Neural cell (in vitro differentiated cells): ENCODE measurements at regions not wholly inside any gene's neighbourhood (a gene's known extent, or its start where the extent isn't known, plus 50 kb on each side); places are given as distances from the start of the nearest gene placed in this dataset.

Source experiments
- H2AFZ ChIP-seq: fragments of 200-600, 300-800 bp; sonication (generic), shearing (Covaris generic); 2 replicates; pipeline ENCODE4 v1.6.0; 2014; ENCODE audit warnings: low read depth, mild to moderate bottlenecking, antibody characterized with exemption, low read length, moderate library complexity
- H3F3A ChIP-seq: fragments of 200-600 bp; shearing (Covaris generic); 2 replicates; pipeline ENCODE4 v1.6.1; 2016; ENCODE audit warnings: mild to moderate bottlenecking, moderate library complexity, mixed read lengths, antibody characterized with exemption, low read length; ENCODE audit not compliant: insufficient read depth, poor library complexity, severe bottlenecking
- H3K27ac ChIP-seq: fragments of 200-600, 300-800 bp; sonication (generic), shearing (Covaris generic); 2 replicates; pipeline ENCODE4 v1.5.1; 2014; ENCODE audit warnings: mild to moderate bottlenecking, low read length, moderate library complexity
- H3K27me3 ChIP-seq: fragments of 300-800, 200-600 bp; sonication (generic), shearing (Covaris generic); 2 replicates; pipeline ENCODE4 v1.6.0; 2014; ENCODE audit warnings: mild to moderate bottlenecking, low read depth, low read length, moderate library complexity; ENCODE audit not compliant: insufficient read depth
- H3K36me3 ChIP-seq: fragments of 300-800, 200-600 bp; sonication (generic), shearing (Covaris generic); 2 replicates; pipeline ENCODE4 v1.5.1; 2014; ENCODE audit warnings: mild to moderate bottlenecking, antibody characterized with exemption, low read length, moderate library complexity; ENCODE audit not compliant: insufficient read depth
- H3K4me2 ChIP-seq: fragments of 300-800, 200-600 bp; sonication (generic), shearing (Covaris generic); 2 replicates; pipeline ENCODE4 v1.6.0; 2014; ENCODE audit warnings: mild to moderate bottlenecking, low read length
- H3K4me3 ChIP-seq: fragments of 300-800, 200-600 bp; sonication (generic), shearing (Covaris generic); 2 replicates; pipeline ENCODE4 v1.5.1; 2014; ENCODE audit warnings: mild to moderate bottlenecking, low read length, moderate library complexity
- H3K79me2 ChIP-seq: fragments of 200-600 bp; shearing (Covaris generic); replicated peaks from 2 replicates; pipeline ENCODE4 v1.6.0; 2014; ENCODE audit warnings: mild to moderate bottlenecking, low read length, moderate library complexity; ENCODE audit not compliant: insufficient read depth
- H3K9ac ChIP-seq: fragments of 300-800, 200-600 bp; sonication (generic), shearing (Covaris generic); 2 replicates; pipeline ENCODE4 v1.6.1; 2016; ENCODE audit warnings: mild to moderate bottlenecking, low read length, mixed read lengths
- H3K9me2 ChIP-seq: fragments of 200-600 bp; shearing (Covaris generic); 2 replicates; pipeline ENCODE4 v1.6.1; 2016; ENCODE audit warnings: mild to moderate bottlenecking, low read length, mixed read lengths; ENCODE audit not compliant: insufficient read depth
- H3K9me3 ChIP-seq: fragments of 200-600, 300-800 bp; sonication (generic), shearing (Covaris generic); 2 replicates; pipeline ENCODE4 v1.6.1; 2016; ENCODE audit warnings: mild to moderate bottlenecking, mixed run types, low read length, moderate library complexity, mixed read lengths
- H4K20me1 ChIP-seq: fragments of 200-600 bp; shearing (Covaris generic); 2 replicates; pipeline ENCODE4 v1.6.1; 2016; ENCODE audit warnings: mild to moderate bottlenecking, mixed run types; ENCODE audit not compliant: insufficient read depth
- CTCF ChIP-seq: fragments of 450-650 bp; IDR thresholded peaks from 2 replicates; pipeline ENCODE4 v1.5.1; 2014; ENCODE audit warnings: antibody characterized with exemption, mild to moderate bottlenecking, moderate library complexity; ENCODE audit not compliant: poor library complexity, severe bottlenecking
- EP300 ChIP-seq: fragments of 450-650 bp; conservative IDR thresholded peaks from 2 replicates; pipeline ENCODE4 v1.6.1; 2014; ENCODE audit warnings: antibody characterized with exemption, mild to moderate bottlenecking, moderate library complexity; ENCODE audit not compliant: poor library complexity, severe bottlenecking
- EZH2 ChIP-seq: fragments of 200-600, 300-800 bp; shearing (Covaris generic), sonication (generic); IDR thresholded peaks from 2 replicates; pipeline ENCODE4 v1.6.1; 2014; ENCODE audit warnings: antibody characterized with exemption, low read length, borderline replicate concordance, mild to moderate bottlenecking; ENCODE audit not compliant: insufficient read depth, poor library complexity, severe bottlenecking
- MXI1 ChIP-seq: fragments of 450-650 bp; conservative IDR thresholded peaks from 2 replicates; pipeline ENCODE4 v1.6.1; 2014; ENCODE audit warnings: antibody characterized with exemption, mild to moderate bottlenecking; ENCODE audit not compliant: poor library complexity, severe bottlenecking
- POLR2AphosphoS5 ChIP-seq: IDR thresholded peaks from 2 replicates; pipeline ENCODE4 v1.6.1; 2012
- RAD21 ChIP-seq: fragments of 450-650 bp; conservative IDR thresholded peaks from 2 replicates; pipeline ENCODE4 v1.6.1; 2014; ENCODE audit warnings: antibody characterized with exemption, mild to moderate bottlenecking, moderate library complexity
- REST ChIP-seq: IDR thresholded peaks from 2 replicates; pipeline ENCODE4 v1.6.1; 2012; ENCODE audit warnings: borderline replicate concordance
- SMC3 ChIP-seq: fragments of 450-650 bp; conservative IDR thresholded peaks from 2 replicates; pipeline ENCODE4 v1.6.1; 2014; ENCODE audit warnings: antibody characterized with exemption, mild to moderate bottlenecking, moderate library complexity; ENCODE audit not compliant: poor library complexity
- TAF1 ChIP-seq: IDR thresholded peaks from 2 replicates; pipeline ENCODE4 v1.6.1; 2012; ENCODE audit warnings: low read depth

GRCh38 chrX:138872537-138872936 is 161.0 kb upstream of the FGF13 start:
- Histone ChIP-seq H3K27ac (no peak overlapping the region), H4K20me1 (no peaks in the 10 kb centered on the region), H2AFZ (no peak overlapping the region), H3F3A (no peaks in the 10 kb centered on the region), H3K4me2 (no peak overlapping the region), H3K4me3 (no peak overlapping the region), H3K9ac (no peak overlapping the region), H3K36me3 (no peaks in the 10 kb centered on the region), H3K9me2 (no peaks in the 10 kb centered on the region), H3K9me3 (no peaks in the 10 kb centered on the region), H3K79me2 (no peaks in the 10 kb centered on the region), H3K27me3 (no peaks in the 10 kb centered on the region)
- no peak for TF ChIP-seq CTCF
- no peak for TF ChIP-seq SMC3
- TF ChIP-seq TAF1 = no peak
- TF ChIP-seq MXI1 = no peak
- no peak for TF ChIP-seq EZH2
- no peak for TF ChIP-seq EP300
- TF ChIP-seq REST = no peak
- TF ChIP-seq RAD21 = no peak
- TF ChIP-seq POLR2AphosphoS5 = no peak

GRCh38 chrX:138871739-138872138 is 160.2 kb upstream of the FGF13 start:
- Histone ChIP-seq H4K20me1 (no peaks in the 10 kb centered on the region), H2AFZ (no peak overlapping the region), H3K4me2 (no peak overlapping the region), H3K27ac (no peak overlapping the region), H3F3A (no peaks in the 10 kb centered on the region), H3K79me2 (no peaks in the 10 kb centered on the region), H3K36me3 (no peaks in the 10 kb centered on the region), H3K9me3 (no peaks in the 10 kb centered on the region), H3K9ac (no peak overlapping the region), H3K4me3 (no peak overlapping the region), H3K27me3 (no peaks in the 10 kb centered on the region), H3K9me2 (no peaks in the 10 kb centered on the region)
- TF ChIP-seq SMC3 = no peak
- no peak for TF ChIP-seq EZH2
- no peak for TF ChIP-seq MXI1
- TF ChIP-seq REST = no peak
- no peak for TF ChIP-seq EP300
- no peak for TF ChIP-seq TAF1
- no peak for TF ChIP-seq POLR2AphosphoS5
- no peak for TF ChIP-seq RAD21
- no peak for TF ChIP-seq CTCF
